ENCODE measurements at regions not wholly inside any gene's neighbourhood (a gene's known extent, or its start where the extent isn't known, plus 50 kb on each side); places are given as distances from the start of the nearest gene placed in this dataset.

- TF ChIP-seq POLR2A (IDR thresholded peaks at IDR 0.05; ENCODE audit: low read depth, low read length) (no peak), POLR2AphosphoS5 (IDR thresholded peaks at IDR 0.05; ENCODE audit: low read depth, low read length) (no peak), POU2F2 (IDR thresholded peaks at IDR 0.05; ENCODE audit: low read depth, low read length) (no peak), PAX5 (IDR thresholded peaks at IDR 0.05; ENCODE audit: insufficient read depth, low read length, severe bottlenecking) (no peak), TAF1 (IDR thresholded peaks at IDR 0.05; ENCODE audit: low read depth, low read length) (no peak)
These were observed 66.3 kb downstream of the CCR1 start for GRCh38 chr3:46141813-46142212.

Data from GM12891 (cell line).